Superior temporal gyrus (tissue), 1 donor: ENCODE measurements at regions not wholly inside any gene's neighbourhood (a gene's known extent, or its start where the extent isn't known, plus 50 kb on each side); places are given as distances from the start of the nearest gene placed in this dataset.
A peak's percentile ranks its signal among the peaks of the same experiment; 100 is the strongest.
"Not testable (repeated sequence)": the region's sequence is repeated elsewhere in the genome, so short reads cannot be mapped to it uniquely, and the experiment has no call there.

Experiments used
- DNase-seq: peaks from one replicate; pipeline ENCODE4 v3.0.0-alpha.2; 2016; ENCODE audit errors: extremely low spot score

- no peak for DNase-seq
Measured at GRCh38 chr5:154624341-154624740, 130.8 kb upstream of the LARP1 start.

GRCh38 chr5:154620411-154620810, 134.8 kb upstream of the LARP1 start:
- no peak for DNase-seq

- DNase-seq = no peak
Measured at GRCh38 chr5:154618696-154619095, 136.5 kb upstream of the LARP1 start.

- no peak for DNase-seq
Measured at GRCh38 chr5:154614595-154614994, 136.6 kb upstream of the HAND1 start.

GRCh38 chr5:154614125-154614524, 136.1 kb upstream of the HAND1 start:
- no peak for DNase-seq

GRCh38 chr5:154612666-154613065, 134.6 kb upstream of the HAND1 start:
- DNase-seq = no peak

- no peak for DNase-seq
Measured at GRCh38 chr5:154611341-154611767, 133.3 kb upstream of the HAND1 start.

- DNase-seq = peak; percentile 78
Measured at GRCh38 chr5:154610321-154611154, 132.5 kb upstream of the HAND1 start.

- no peak for DNase-seq
Measured at GRCh38 chr5:154609251-154609650, 131.2 kb upstream of the HAND1 start.

- DNase-seq = no peak
Measured at GRCh38 chr5:154608531-154609011, 130.5 kb upstream of the HAND1 start.

GRCh38 chr5:154607746-154608145, 129.7 kb upstream of the HAND1 start:
- DNase-seq = no peak

GRCh38 chr5:154606246-154606645, 128.2 kb upstream of the HAND1 start:
- no peak for DNase-seq

- DNase-seq = no peak
Measured at GRCh38 chr5:154603953-154604679, 126.1 kb upstream of the HAND1 start.

GRCh38 chr5:154603485-154603884, 125.5 kb upstream of the HAND1 start:
- DNase-seq = no peak

GRCh38 chr5:154603011-154603410, 125.0 kb upstream of the HAND1 start:
- DNase-seq = no peak

- DNase-seq = no peak
Measured at GRCh38 chr5:154601014-154601413, 123.0 kb upstream of the HAND1 start.

GRCh38 chr5:154598021-154598420, 120.0 kb upstream of the HAND1 start:
- DNase-seq = no peak

GRCh38 chr5:154596844-154597243, 118.8 kb upstream of the HAND1 start:
- DNase-seq = not testable (repeated sequence)

- no peak for DNase-seq
Measured at GRCh38 chr5:154595662-154596061, 117.6 kb upstream of the HAND1 start.

- no peak for DNase-seq
Measured at GRCh38 chr5:154593796-154594195, 115.8 kb upstream of the HAND1 start.

- peak; percentile 69 for DNase-seq
Measured at GRCh38 chr5:154593071-154593470, 115.0 kb upstream of the HAND1 start.

- peak; percentile 20 for DNase-seq
Measured at GRCh38 chr5:154590093-154590724, 112.2 kb upstream of the HAND1 start.
